Neural cell (in vitro differentiated cells): ENCODE measurements at regions not wholly inside any gene's neighbourhood (a gene's known extent, or its start where the extent isn't known, plus 50 kb on each side); places are given as distances from the start of the nearest gene placed in this dataset.
A peak's percentile ranks its signal among the peaks of the same experiment; 100 is the strongest.
"Not testable (repeated sequence)": the region's sequence is repeated elsewhere in the genome, so short reads cannot be mapped to it uniquely, and the experiment has no call there.

ENCODE experiments used
- CTCF ChIP-seq: fragments of 450-650 bp; IDR thresholded peaks from 2 replicates; pipeline ENCODE4 v1.5.1; 2014; ENCODE audit warnings: antibody characterized with exemption, mild to moderate bottlenecking, moderate library complexity; ENCODE audit not compliant: poor library complexity, severe bottlenecking
- EP300 ChIP-seq: fragments of 450-650 bp; conservative IDR thresholded peaks from 2 replicates; pipeline ENCODE4 v1.6.1; 2014; ENCODE audit warnings: antibody characterized with exemption, mild to moderate bottlenecking, moderate library complexity; ENCODE audit not compliant: poor library complexity, severe bottlenecking
- EZH2 ChIP-seq: fragments of 200-600, 300-800 bp; shearing (Covaris generic), sonication (generic); IDR thresholded peaks from 2 replicates; pipeline ENCODE4 v1.6.1; 2014; ENCODE audit warnings: antibody characterized with exemption, low read length, borderline replicate concordance, mild to moderate bottlenecking; ENCODE audit not compliant: insufficient read depth, poor library complexity, severe bottlenecking
- MXI1 ChIP-seq: fragments of 450-650 bp; conservative IDR thresholded peaks from 2 replicates; pipeline ENCODE4 v1.6.1; 2014; ENCODE audit warnings: antibody characterized with exemption, mild to moderate bottlenecking; ENCODE audit not compliant: poor library complexity, severe bottlenecking
- POLR2AphosphoS5 ChIP-seq: IDR thresholded peaks from 2 replicates; pipeline ENCODE4 v1.6.1; 2012
- RAD21 ChIP-seq: fragments of 450-650 bp; conservative IDR thresholded peaks from 2 replicates; pipeline ENCODE4 v1.6.1; 2014; ENCODE audit warnings: antibody characterized with exemption, mild to moderate bottlenecking, moderate library complexity
- REST ChIP-seq: IDR thresholded peaks from 2 replicates; pipeline ENCODE4 v1.6.1; 2012; ENCODE audit warnings: borderline replicate concordance

DNA sequence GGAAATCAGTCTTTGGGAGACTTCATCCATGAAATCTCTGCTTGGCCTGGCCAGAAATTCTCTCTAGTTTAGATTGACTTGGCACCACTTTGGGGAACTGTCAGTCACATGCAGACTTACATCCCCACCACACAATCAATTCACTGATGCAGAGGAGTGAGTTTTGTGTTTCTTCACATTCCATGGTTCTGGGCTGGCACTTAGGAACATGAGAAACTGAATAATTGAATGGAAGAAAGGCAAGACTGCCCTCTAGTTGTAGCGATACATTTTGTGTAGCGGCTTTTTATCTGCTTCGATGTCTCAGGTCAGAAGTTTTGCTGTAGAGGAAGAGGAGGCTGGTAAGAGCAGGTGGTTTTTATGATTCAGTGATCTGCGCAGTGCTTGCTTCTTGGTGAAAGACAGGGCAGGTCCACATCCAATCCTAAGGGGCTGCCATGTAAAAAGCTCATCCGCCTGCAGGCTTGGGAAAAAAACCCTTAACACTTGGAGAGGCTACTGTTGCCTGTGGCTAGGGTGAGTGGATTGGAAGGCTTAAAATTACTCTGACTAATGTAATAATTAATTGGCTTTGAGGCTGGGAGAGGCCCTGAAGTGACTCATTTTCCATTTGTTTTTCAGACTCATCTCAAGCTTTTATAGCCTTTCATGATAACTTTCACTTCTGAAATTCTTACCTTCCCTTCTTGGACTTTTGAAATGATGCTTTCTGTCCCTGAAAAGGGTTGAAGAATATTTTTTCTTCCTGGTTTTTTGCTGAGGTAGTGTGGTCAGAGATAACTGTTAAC, 75.4 kb upstream of the LPCAT1 start:
- TF ChIP-seq CTCF: peak; percentile 60
- TF ChIP-seq MXI1, POLR2AphosphoS5, EP300, EZH2, REST: not testable (repeated sequence)
- peak; percentile 58 for TF ChIP-seq RAD21
